ENCODE measurements at regions not wholly inside any gene's neighbourhood (a gene's known extent, or its start where the extent isn't known, plus 50 kb on each side); places are given as distances from the start of the nearest gene placed in this dataset.

DNA sequence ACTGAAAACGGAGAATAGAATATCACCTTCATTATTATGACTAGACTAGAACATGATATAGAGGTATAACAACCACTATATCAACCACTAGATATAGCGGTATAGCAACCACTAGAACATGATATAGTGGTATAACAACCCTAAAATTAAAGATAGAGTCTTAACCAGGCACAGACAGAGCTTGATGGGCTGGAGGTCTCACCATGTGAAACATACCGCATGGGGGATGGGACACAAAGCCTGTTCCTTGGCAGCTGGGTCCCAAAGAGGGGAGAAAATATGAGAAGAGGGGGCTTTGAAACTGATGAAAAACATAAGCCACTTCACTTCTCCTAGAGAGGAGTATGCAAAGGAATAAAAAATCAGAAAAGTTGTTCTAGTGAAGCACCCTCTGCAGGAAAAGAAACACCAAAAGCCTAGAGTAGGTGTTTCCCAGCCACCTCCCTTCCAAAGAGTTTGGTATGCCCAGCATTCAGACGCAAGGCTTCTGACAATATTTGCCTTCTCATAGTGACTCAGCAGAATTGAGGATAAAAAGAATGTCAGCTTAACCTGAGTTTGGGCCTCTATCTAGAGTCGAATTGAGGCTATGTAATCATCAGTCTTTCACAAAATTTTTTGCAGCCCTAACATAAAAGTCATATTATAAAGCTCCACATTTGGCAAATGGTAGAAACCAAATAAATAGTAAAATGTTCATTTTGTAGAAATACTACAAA, 316.4 kb downstream of the NOVA1 start:
- Histone ChIP-seq H3K36me3 (ENCODE audit: insufficient read depth, insufficient read length, low read length) (no peaks in the 10 kb centered on the region), H3K9me3 (ENCODE audit: insufficient read depth, low read length) (no peaks in the 10 kb centered on the region), H3K27me3 (ENCODE audit: insufficient read depth, insufficient read length) (no peaks in the 10 kb centered on the region), H3K4me1 (ENCODE audit: insufficient read depth, insufficient read length) (no peaks in the 10 kb centered on the region), H3K4me3 (ENCODE audit: insufficient read length, low read depth) (no peak overlapping the region), H3K9ac (ENCODE audit: insufficient read length, low read depth) (no peak overlapping the region)
- TF ChIP-seq YY1 (IDR thresholded peaks at IDR 0.05; ENCODE audit: insufficient read depth, insufficient read length) (no peak), SUZ12 (IDR thresholded peaks at IDR 0.05; ENCODE audit: extremely low read depth, insufficient read depth, insufficient read length) (no peak), ZNF274 (IDR thresholded peaks at IDR 0.05; ENCODE audit: low read depth, low read length) (no peak)
- DNase-seq (ENCODE audit: low read depth, low spot score) = no peak

DNA sequence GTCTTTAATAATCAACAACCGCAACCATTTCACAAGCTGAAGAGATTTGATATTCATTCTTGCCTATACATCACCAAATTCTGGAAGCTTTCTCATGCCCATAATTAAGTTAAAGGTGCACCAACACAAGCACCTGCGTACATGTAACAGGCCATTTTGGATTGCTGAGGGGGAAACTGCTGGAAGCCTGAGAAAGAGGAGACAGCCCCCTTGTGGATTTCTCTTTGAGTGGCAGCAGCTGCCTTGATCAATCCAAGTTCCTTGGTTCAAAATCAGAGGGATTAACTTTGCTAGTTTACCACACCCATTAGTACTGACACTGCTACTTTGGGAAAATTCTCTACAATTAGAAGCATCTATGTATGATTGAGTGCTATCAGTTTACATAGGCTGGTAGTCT, 321.1 kb downstream of the NOVA1 start:
- Histone ChIP-seq H3K9me3 (ENCODE audit: insufficient read depth, low read length) (no peaks in the 10 kb centered on the region), H3K27me3 (ENCODE audit: insufficient read depth, insufficient read length) (no peaks in the 10 kb centered on the region), H3K4me1 (ENCODE audit: insufficient read depth, insufficient read length) (no peaks in the 10 kb centered on the region), H3K9ac (ENCODE audit: insufficient read length, low read depth) (no peak overlapping the region), H3K4me3 (ENCODE audit: insufficient read length, low read depth) (no peak overlapping the region), H3K36me3 (ENCODE audit: insufficient read depth, insufficient read length, low read length) (no peaks in the 10 kb centered on the region)
- no peak for TF ChIP-seq YY1 (IDR thresholded peaks at IDR 0.05; ENCODE audit: insufficient read depth, insufficient read length)
- no peak for TF ChIP-seq SUZ12 (IDR thresholded peaks at IDR 0.05; ENCODE audit: extremely low read depth, insufficient read depth, insufficient read length)
- no peak for TF ChIP-seq ZNF274 (IDR thresholded peaks at IDR 0.05; ENCODE audit: low read depth, low read length)
- DNase-seq (ENCODE audit: low read depth, low spot score) = peak; percentile 23

DNA sequence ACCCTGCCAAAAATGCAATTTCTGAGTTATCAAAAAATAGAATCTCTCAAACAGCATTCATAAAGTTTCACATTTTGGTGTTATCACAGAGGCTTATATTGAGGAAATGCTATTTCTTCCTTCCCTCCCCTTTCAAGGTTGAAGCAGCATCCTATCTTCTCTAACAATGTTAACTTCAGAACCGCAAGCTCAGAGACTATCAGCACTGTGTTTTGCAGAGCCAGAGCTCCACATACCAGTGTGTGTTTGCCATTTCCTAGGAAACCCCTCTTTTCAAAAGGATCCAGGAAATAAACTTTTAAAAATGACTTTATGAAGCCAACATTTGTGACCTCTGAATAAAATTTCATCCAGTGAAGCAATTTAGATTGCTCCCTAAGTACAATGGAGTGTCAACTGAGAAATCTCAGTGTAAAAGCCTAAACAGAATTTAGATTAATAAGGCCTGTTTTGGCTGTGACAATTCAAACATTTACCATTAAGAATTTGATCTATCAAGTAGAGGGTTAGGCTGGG, 332.6 kb downstream of the NOVA1 start:
- TF ChIP-seq ZNF274 (IDR thresholded peaks at IDR 0.05; ENCODE audit: low read depth, low read length) = no peak
- no peak for TF ChIP-seq SUZ12 (IDR thresholded peaks at IDR 0.05; ENCODE audit: extremely low read depth, insufficient read depth, insufficient read length)
- Histone ChIP-seq H3K4me1 (ENCODE audit: insufficient read depth, insufficient read length) (peaks cover 3% of the 10 kb centered on the region), H3K4me3 (ENCODE audit: insufficient read length, low read depth) (no peak overlapping the region), H3K9ac (ENCODE audit: insufficient read length, low read depth) (no peak overlapping the region), H3K27me3 (ENCODE audit: insufficient read depth, insufficient read length) (no peaks in the 10 kb centered on the region), H3K36me3 (ENCODE audit: insufficient read depth, insufficient read length, low read length) (no peaks in the 10 kb centered on the region), H3K9me3 (ENCODE audit: insufficient read depth, low read length) (peaks cover 4% of the 10 kb centered on the region; the same call in 1 of the 2 replicates)
- DNase-seq (ENCODE audit: low read depth, low spot score) = no peak

DNA sequence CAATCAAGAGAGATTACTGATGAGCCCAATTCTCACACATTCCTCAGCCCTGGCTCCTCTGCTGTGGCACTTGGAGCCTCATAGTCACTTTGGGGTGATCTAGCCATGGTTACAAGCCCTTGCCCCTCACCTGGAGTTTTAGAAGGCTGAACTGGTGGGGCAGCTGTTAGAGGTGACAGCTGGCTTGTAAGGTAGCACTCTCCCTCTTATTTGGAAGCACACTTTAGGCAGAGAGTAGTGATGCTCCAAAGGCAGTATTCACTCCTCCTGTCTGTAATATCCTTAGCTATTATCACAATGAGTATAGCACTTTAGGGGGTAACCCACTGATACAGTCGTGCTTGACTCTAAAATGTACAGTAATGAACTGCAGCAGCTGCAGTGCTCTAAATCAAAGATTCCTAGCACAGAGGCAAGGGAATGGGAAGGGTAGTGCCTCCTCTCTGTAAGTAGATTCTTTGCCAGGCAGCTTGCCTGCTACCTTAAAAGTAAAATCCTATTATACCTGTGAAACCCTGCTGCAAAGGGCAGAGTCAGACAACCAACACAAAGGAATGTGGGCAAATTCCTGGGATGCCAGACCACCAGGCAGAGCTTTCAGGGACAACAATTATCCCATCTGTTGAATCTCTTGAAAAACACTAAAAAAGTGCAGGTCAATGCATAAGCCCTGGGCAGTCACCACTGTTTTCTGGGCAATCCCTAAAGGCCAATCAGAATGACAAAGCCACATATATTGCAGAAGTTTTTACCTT, 336.3 kb downstream of the NOVA1 start:
- H3K9ac ChIP-seq (ENCODE audit: insufficient read length, low read depth) = no peak overlapping the region
- TF ChIP-seq YY1 (IDR thresholded peaks at IDR 0.05; ENCODE audit: insufficient read depth, insufficient read length) = no peak
- no peaks in the 10 kb centered on the region for H3K36me3 ChIP-seq (ENCODE audit: insufficient read depth, insufficient read length, low read length)
- H3K9me3 ChIP-seq (ENCODE audit: insufficient read depth, low read length) = peaks cover 10% of the 10 kb centered on the region; the same call in 1 of the 2 replicates
- no peak overlapping the region for H3K4me3 ChIP-seq (ENCODE audit: insufficient read length, low read depth)
- peaks cover 3% of the 10 kb centered on the region for H3K4me1 ChIP-seq (ENCODE audit: insufficient read depth, insufficient read length)
- peak; percentile 23 for DNase-seq (ENCODE audit: low read depth, low spot score)
- H3K27me3 ChIP-seq (ENCODE audit: insufficient read depth, insufficient read length) = no peaks in the 10 kb centered on the region

DNA sequence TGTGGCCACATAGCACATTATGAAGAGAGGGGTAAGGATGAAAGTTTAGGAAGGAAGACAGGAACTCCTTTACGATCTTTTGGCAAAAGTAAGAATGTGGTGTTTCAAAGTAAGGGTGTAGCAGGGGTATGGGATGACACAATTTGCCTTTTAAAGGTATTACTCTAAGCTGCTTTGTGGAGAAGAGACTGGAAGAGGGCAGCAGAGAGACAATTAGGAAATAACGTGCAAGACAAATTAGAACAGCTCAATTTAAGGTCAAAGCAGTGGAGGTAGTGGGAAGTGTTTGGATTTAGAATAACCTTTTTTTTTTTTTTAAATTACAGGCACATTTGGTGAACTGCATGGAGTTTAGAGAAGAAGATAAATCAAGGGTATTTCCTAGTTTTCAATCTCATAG, 342.6 kb downstream of the NOVA1 start:
- Histone ChIP-seq H3K9me3 (ENCODE audit: insufficient read depth, low read length) (peaks cover 6% of the 10 kb centered on the region; the same call in 1 of the 2 replicates), H3K9ac (ENCODE audit: insufficient read length, low read depth) (no peak overlapping the region), H3K4me1 (ENCODE audit: insufficient read depth, insufficient read length) (no peaks in the 10 kb centered on the region), H3K27me3 (ENCODE audit: insufficient read depth, insufficient read length) (no peaks in the 10 kb centered on the region), H3K36me3 (ENCODE audit: insufficient read depth, insufficient read length, low read length) (no peaks in the 10 kb centered on the region), H3K4me3 (ENCODE audit: insufficient read length, low read depth) (no peak overlapping the region)
- DNase-seq (ENCODE audit: low read depth, low spot score) = no peak
- no peak for TF ChIP-seq ZNF274 (IDR thresholded peaks at IDR 0.05; ENCODE audit: low read depth, low read length)
- TF ChIP-seq YY1 (IDR thresholded peaks at IDR 0.05; ENCODE audit: insufficient read depth, insufficient read length) = no peak
- TF ChIP-seq SUZ12 (IDR thresholded peaks at IDR 0.05; ENCODE audit: extremely low read depth, insufficient read depth, insufficient read length) = no peak

DNA sequence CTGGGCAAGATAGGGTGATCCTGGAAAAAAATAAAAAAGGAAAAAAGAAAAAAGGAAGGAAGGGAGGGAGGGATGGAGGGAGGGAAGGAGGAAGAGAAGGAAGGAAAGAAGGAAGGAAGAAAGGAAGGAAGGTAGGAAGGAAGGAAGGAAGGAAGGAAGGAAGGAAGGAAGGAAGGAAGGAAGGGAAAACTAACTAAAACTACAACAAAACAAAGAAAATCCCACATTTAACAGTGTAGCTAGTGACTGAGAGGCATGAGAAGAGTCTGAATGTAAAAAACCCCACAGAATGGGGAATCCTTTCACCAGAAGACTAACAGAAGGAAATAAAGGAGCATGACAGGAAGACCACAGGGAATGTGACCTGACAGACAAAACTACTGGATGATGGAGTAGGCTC, 345.7 kb downstream of the NOVA1 start:
- no peak overlapping the region for H3K9ac ChIP-seq (ENCODE audit: insufficient read length, low read depth)
- no peaks in the 10 kb centered on the region for H3K36me3 ChIP-seq (ENCODE audit: insufficient read depth, insufficient read length, low read length)
- peaks cover 8% of the 10 kb centered on the region; the same call in 1 of the 2 replicates for H3K9me3 ChIP-seq (ENCODE audit: insufficient read depth, low read length)
- H3K4me1 ChIP-seq (ENCODE audit: insufficient read depth, insufficient read length) = no peaks in the 10 kb centered on the region
- no peak overlapping the region for H3K4me3 ChIP-seq (ENCODE audit: insufficient read length, low read depth)
- no peak for DNase-seq (ENCODE audit: low read depth, low spot score)
- no peaks in the 10 kb centered on the region for H3K27me3 ChIP-seq (ENCODE audit: insufficient read depth, insufficient read length)
- TF ChIP-seq YY1 (IDR thresholded peaks at IDR 0.05; ENCODE audit: insufficient read depth, insufficient read length) (no peak), ZNF274 (IDR thresholded peaks at IDR 0.05; ENCODE audit: low read depth, low read length) (no peak), SUZ12 (IDR thresholded peaks at IDR 0.05; ENCODE audit: extremely low read depth, insufficient read depth, insufficient read length) (no peak)

DNA sequence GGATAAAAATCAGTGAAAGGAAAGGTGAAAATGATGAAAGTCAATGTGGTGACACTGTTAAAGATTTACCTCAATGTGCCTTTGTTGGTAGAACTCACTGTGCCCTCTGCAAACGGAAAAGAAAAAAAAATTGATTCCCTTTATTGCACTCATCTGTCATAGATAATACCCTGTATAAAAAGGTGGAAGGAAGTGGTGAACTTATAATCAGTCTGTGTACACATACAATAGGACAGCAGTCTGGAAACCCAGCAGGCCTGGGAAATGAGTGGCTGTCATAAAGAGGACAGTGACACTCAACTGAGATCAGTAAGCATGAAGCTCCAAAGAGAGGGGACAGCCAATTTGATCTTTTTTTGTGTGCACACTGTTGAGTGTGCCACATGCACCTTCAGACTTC, 364.7 kb downstream of the NOVA1 start:
- TF ChIP-seq YY1 (IDR thresholded peaks at IDR 0.05; ENCODE audit: insufficient read depth, insufficient read length) (no peak), ZNF274 (IDR thresholded peaks at IDR 0.05; ENCODE audit: low read depth, low read length) (no peak), SUZ12 (IDR thresholded peaks at IDR 0.05; ENCODE audit: extremely low read depth, insufficient read depth, insufficient read length) (no peak)
- no peak for DNase-seq (ENCODE audit: low read depth, low spot score)
- Histone ChIP-seq H3K27me3 (ENCODE audit: insufficient read depth, insufficient read length) (no peaks in the 10 kb centered on the region), H3K36me3 (ENCODE audit: insufficient read depth, insufficient read length, low read length) (no peaks in the 10 kb centered on the region), H3K9me3 (ENCODE audit: insufficient read depth, low read length) (no peaks in the 10 kb centered on the region), H3K9ac (ENCODE audit: insufficient read length, low read depth) (no peak overlapping the region), H3K4me1 (ENCODE audit: insufficient read depth, insufficient read length) (no peaks in the 10 kb centered on the region), H3K4me3 (ENCODE audit: insufficient read length, low read depth) (no peak overlapping the region)
